ENCODE measurements at regions not wholly inside any gene's neighbourhood (a gene's known extent, or its start where the extent isn't known, plus 50 kb on each side); places are given as distances from the start of the nearest gene placed in this dataset.

- no peak for TF ChIP-seq CTCF (IDR thresholded peaks at IDR 0.05)
- H3K4me1 ChIP-seq, result no peaks in the 10 kb centered on the region
- H3K27me3 ChIP-seq, result no peaks in the 10 kb centered on the region
- no peaks in the 10 kb centered on the region for H3K9me3 ChIP-seq
- H3K27ac ChIP-seq, result no peak overlapping the region
- DNase-seq, result no peak
- intact Hi-C loops (cut with DNase I), result no loop called here
- H3K9ac ChIP-seq (ENCODE audit: low read depth in 2 of 2, low read length in 2 of 2), result no peak overlapping the region
- no peak overlapping the region for H3K4me3 ChIP-seq
- H3K36me3 ChIP-seq, result no peaks in the 10 kb centered on the region
Measured at GRCh38 chr12:91793676-91794075, 352.0 kb downstream of the BTG1 start.

- TF ChIP-seq CTCF (IDR thresholded peaks at IDR 0.05), result no peak
- intact Hi-C loops (cut with DNase I), result no loop called here
- H3K27ac ChIP-seq, result no peak overlapping the region
- H3K4me3 ChIP-seq, result no peak overlapping the region
- H3K9me3 ChIP-seq, result no peaks in the 10 kb centered on the region
- DNase-seq, result no peak
- no peaks in the 10 kb centered on the region for H3K27me3 ChIP-seq
- no peaks in the 10 kb centered on the region for H3K4me1 ChIP-seq
- no peaks in the 10 kb centered on the region for H3K36me3 ChIP-seq
- no peak overlapping the region for H3K9ac ChIP-seq (ENCODE audit: low read depth in 2 of 2, low read length in 2 of 2)
Measured at GRCh38 chr12:91792597-91792996, 353.0 kb downstream of the BTG1 start.

- Histone ChIP-seq H3K36me3 (no peaks in the 10 kb centered on the region), H3K27ac (no peak overlapping the region), H3K4me3 (no peak overlapping the region), H3K9ac (ENCODE audit: low read depth in 2 of 2, low read length in 2 of 2) (no peak overlapping the region), H3K27me3 (no peaks in the 10 kb centered on the region), H3K4me1 (no peaks in the 10 kb centered on the region), H3K9me3 (no peaks in the 10 kb centered on the region)
- TF ChIP-seq CTCF (IDR thresholded peaks at IDR 0.05), result no peak
- intact Hi-C loops (cut with DNase I), result no loop called here
- DNase-seq, result no peak
Measured at GRCh38 chr12:91786499-91787272, 359.0 kb downstream of the BTG1 start.

GRCh38 chr12:91785655-91786498, 359.8 kb downstream of the BTG1 start:
- no peak for TF ChIP-seq CTCF (IDR thresholded peaks at IDR 0.05)
- Histone ChIP-seq H3K36me3 (no peaks in the 10 kb centered on the region), H3K27me3 (no peaks in the 10 kb centered on the region), H3K4me3 (no peak overlapping the region), H3K9me3 (no peaks in the 10 kb centered on the region), H3K27ac (no peak overlapping the region), H3K4me1 (no peaks in the 10 kb centered on the region), H3K9ac (ENCODE audit: low read depth in 2 of 2, low read length in 2 of 2) (no peak overlapping the region)
- intact Hi-C loops (cut with DNase I), result no loop called here
- DNase-seq, result no peak

- Histone ChIP-seq H3K9me3 (no peaks in the 10 kb centered on the region), H3K4me3 (no peak overlapping the region), H3K9ac (ENCODE audit: low read depth in 2 of 2, low read length in 2 of 2) (no peak overlapping the region), H3K36me3 (no peaks in the 10 kb centered on the region), H3K4me1 (peaks cover 4% of the 10 kb centered on the region), H3K27ac (no peak overlapping the region), H3K27me3 (no peaks in the 10 kb centered on the region)
- no peak for TF ChIP-seq CTCF (IDR thresholded peaks at IDR 0.05)
- no peak for DNase-seq
- intact Hi-C loops (cut with DNase I), result no loop called here
Measured at GRCh38 chr12:91781114-91781513, 364.5 kb downstream of the BTG1 start.

Measured in colonic mucosa (tissue), 4 donors.